Activated naive CD4-positive, alpha-beta T cell treated with anti-CD3 and anti-CD28 coated beads, Interleukin-2, amount 10 ng/mL, durations not matched to agents 7 days and 5 days (primary cell): ENCODE measurements at regions not wholly inside any gene's neighbourhood (a gene's known extent, or its start where the extent isn't known, plus 50 kb on each side); places are given as distances from the start of the nearest gene placed in this dataset.

Experiments used
- CTCF ChIA-PET: fragments of 350-600 bp; sonication (Branson Sonifier 250); formaldehyde crosslinking; loops from one replicate; lab custom pipeline; 2021; ENCODE audit warnings: antibody characterized with exemption; lab: Charles Lee
- DNase-seq: peaks from one replicate; pipeline ENCODE4 v3.0.0-alpha.2; 2020
- H3K27ac Mint-ChIP-seq: one replicate; pipeline ENCODE4 v1.8.0; 2021; ENCODE audit warnings: mild to moderate bottlenecking, moderate library complexity, mixed read lengths
- H3K27me3 Mint-ChIP-seq: one replicate; pipeline ENCODE4 v1.8.0; 2021; ENCODE audit warnings: mild to moderate bottlenecking, mixed read lengths
- H3K36me3 Mint-ChIP-seq: one replicate; pipeline ENCODE4 v1.8.0; 2021; ENCODE audit warnings: mixed read lengths
- H3K4me1 Mint-ChIP-seq: one replicate; pipeline ENCODE4 v1.8.0; 2021; ENCODE audit warnings: mixed read lengths
- H3K4me3 Mint-ChIP-seq: one replicate; pipeline ENCODE4 v1.8.0; 2021; ENCODE audit warnings: mild to moderate bottlenecking, moderate library complexity, mixed read lengths
- H3K9me3 Mint-ChIP-seq: one replicate; pipeline ENCODE4 v1.8.0; 2021; ENCODE audit warnings: mixed read lengths

DNA sequence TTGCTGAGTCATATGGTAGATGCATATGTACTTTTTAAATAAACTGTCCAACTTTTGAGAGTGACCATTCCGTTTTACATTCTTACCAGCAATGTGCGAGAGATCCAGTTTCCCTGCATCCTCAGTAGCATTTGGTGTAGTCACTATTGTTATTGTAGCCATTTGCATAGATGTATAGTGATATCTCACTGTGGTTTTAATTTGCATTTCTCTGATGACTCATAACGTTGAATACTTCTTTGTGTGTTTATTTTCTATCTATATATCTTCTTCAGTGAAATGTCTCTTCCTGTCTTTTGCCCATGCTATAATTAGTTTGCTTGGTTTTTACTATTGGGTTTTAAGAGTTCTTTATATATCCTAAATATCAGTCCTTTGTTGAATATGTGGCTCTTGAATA, 255.7 kb upstream of the GRM7 start:
- H3K27ac Mint-ChIP-seq: no peak overlapping the region
- H3K9me3 Mint-ChIP-seq: peaks cover 13% of the 10 kb centered on the region
- CTCF ChIA-PET: no interaction called here
- no peaks in the 10 kb centered on the region for H3K4me1 Mint-ChIP-seq
- H3K4me3 Mint-ChIP-seq: no peak overlapping the region
- no peaks in the 10 kb centered on the region for H3K36me3 Mint-ChIP-seq
- DNase-seq: no peak
- no peaks in the 10 kb centered on the region for H3K27me3 Mint-ChIP-seq

DNA sequence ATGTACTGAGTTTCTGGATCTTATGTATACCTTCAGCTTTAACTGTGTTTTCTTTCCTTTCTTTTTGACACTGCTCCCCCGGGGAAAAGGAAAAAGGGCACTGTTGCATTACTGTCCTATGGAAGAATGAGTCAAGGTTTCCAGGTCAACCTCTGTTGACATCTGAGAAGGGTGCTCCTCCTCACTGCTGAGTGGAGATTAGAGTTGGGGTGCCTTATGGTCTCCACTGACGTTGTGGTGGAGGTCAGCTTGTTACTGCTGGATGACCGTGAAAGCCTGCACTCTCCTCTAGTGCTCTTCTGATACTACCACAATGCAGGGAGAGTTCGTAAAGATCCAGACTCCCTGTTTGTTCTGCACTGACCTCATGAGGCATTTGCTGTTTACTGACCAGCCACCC, 252.1 kb upstream of the GRM7 start:
- H3K9me3 Mint-ChIP-seq: peaks cover 5% of the 10 kb centered on the region
- no peak overlapping the region for H3K4me3 Mint-ChIP-seq
- no peaks in the 10 kb centered on the region for H3K4me1 Mint-ChIP-seq
- no peaks in the 10 kb centered on the region for H3K27me3 Mint-ChIP-seq
- no peaks in the 10 kb centered on the region for H3K36me3 Mint-ChIP-seq
- CTCF ChIA-PET: no interaction called here
- no peak overlapping the region for H3K27ac Mint-ChIP-seq
- no peak for DNase-seq

DNA sequence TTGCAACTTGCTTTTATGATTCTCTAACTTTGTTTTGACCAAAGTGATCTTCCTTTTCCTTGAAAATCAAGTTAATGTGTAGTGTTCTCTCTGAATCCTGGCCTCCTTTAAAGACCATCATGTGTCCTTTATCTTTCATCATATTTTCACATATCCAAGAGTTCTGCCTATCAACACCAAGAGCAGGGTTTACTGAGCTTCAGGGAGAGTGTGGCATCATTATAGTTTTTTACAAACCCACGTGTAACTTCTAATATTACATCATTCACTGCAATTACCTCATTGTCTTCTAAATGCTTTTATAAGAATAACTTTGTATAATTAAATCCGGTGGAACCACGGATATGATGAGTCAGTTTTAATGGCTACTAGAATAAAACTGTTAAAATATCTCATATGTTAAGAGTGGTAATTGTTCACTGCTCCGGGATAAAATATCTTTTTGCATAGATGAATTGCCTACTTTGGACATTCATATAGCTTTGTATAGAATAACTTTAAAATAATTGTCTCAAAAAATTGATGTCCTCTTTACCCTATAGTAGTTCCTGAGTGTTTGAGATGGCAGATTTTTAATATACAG, 248.8 kb upstream of the GRM7 start:
- Mint-ChIP-seq H3K4me1 (no peaks in the 10 kb centered on the region), H3K9me3 (peaks cover 5% of the 10 kb centered on the region), H3K27ac (no peak overlapping the region), H3K27me3 (no peaks in the 10 kb centered on the region), H3K4me3 (no peak overlapping the region), H3K36me3 (no peaks in the 10 kb centered on the region)
- DNase-seq: no peak
- CTCF ChIA-PET: no interaction called here

DNA sequence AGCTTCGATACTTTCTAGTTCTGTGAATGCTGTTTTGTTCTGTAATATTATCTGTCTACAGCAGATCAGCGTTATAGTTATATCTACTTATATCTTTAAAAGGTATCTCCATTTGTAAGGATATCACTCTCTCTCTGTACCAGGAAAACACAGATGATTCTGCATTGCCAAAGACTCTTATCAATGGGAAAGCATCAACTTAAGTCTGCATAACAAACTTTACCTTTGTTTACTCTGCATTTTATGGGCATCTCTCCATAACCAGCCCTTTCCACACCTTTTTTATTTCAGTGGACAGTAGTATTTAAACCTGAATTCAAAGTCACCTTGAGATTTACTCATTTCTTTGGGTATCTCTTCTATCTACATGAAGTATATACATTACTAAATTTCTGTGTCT, 238.7 kb upstream of the GRM7 start:
- H3K4me1 Mint-ChIP-seq: no peaks in the 10 kb centered on the region
- no peaks in the 10 kb centered on the region for H3K36me3 Mint-ChIP-seq
- H3K4me3 Mint-ChIP-seq: no peak overlapping the region
- H3K9me3 Mint-ChIP-seq: no peaks in the 10 kb centered on the region
- H3K27ac Mint-ChIP-seq: no peak overlapping the region
- CTCF ChIA-PET: no interaction called here
- no peaks in the 10 kb centered on the region for H3K27me3 Mint-ChIP-seq
- DNase-seq: no peak

DNA sequence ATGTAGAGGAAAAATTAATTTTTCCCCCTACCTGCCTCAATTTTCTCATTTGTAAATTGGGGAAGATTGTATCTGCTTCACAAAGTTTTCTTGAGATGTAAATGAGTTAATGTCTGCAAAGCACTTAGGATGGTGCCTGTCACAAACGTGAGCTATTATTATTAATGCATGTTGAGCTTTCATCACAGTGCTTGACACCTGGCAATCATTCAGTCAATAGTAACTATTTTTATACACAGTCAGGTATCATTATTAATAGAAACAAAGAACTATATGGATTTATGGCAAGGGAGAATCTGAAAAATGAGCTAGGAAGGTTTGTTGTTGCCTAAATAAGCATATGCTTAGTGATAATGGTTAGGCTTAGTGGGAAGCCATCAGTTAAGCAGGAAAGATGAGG, 238.2 kb upstream of the GRM7 start:
- H3K27ac Mint-ChIP-seq: no peak overlapping the region
- no peaks in the 10 kb centered on the region for H3K4me1 Mint-ChIP-seq
- no peak for DNase-seq
- H3K9me3 Mint-ChIP-seq: no peaks in the 10 kb centered on the region
- CTCF ChIA-PET: no interaction called here
- no peaks in the 10 kb centered on the region for H3K36me3 Mint-ChIP-seq
- no peak overlapping the region for H3K4me3 Mint-ChIP-seq
- H3K27me3 Mint-ChIP-seq: no peaks in the 10 kb centered on the region

DNA sequence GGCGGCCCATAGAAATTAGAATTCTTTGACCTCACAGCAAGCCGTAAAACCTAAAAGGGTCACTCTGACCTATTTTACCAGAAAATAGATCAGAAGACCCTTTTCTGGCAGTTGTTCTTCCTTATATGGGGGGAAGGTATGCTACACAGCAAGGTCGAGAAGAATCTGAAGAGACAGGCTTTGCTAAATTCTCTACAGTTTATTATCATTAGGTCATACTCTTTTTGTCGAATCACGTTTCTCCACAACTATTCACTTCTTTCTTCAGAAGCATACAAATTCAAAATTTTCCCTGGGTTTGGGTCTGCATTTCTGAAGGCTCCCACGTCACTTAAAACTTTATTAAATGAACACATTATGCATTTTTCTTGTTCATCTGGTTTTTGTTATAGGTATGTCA, 229.5 kb upstream of the GRM7 start:
- no peak for DNase-seq
- no peaks in the 10 kb centered on the region for H3K36me3 Mint-ChIP-seq
- no peak overlapping the region for H3K27ac Mint-ChIP-seq
- H3K27me3 Mint-ChIP-seq: no peaks in the 10 kb centered on the region
- CTCF ChIA-PET: no interaction called here
- H3K9me3 Mint-ChIP-seq: no peaks in the 10 kb centered on the region
- H3K4me1 Mint-ChIP-seq: no peaks in the 10 kb centered on the region
- no peak overlapping the region for H3K4me3 Mint-ChIP-seq

DNA sequence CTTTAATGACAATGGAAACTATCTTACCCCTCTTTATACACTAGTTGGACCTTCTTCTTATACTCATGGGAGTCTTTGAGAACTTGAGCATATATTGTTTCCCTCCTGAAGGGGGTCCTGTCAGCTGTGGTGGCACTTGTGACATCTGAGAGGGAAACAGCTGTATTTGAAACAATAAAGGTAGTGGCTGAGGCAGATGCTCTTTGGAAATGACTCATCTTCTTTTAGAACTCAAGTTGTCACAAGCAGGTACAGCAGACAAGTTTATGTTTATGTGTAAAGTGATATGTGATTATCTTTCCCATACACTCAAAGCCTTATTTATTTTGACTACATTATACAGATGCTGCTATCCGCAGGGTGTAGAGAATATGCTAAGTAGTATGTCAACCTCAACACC, 220.0 kb upstream of the GRM7 start:
- Mint-ChIP-seq H3K9me3 (peaks cover 18% of the 10 kb centered on the region), H3K4me1 (no peaks in the 10 kb centered on the region), H3K4me3 (no peak overlapping the region), H3K27ac (no peak overlapping the region), H3K36me3 (no peaks in the 10 kb centered on the region), H3K27me3 (no peaks in the 10 kb centered on the region)
- CTCF ChIA-PET: no interaction called here
- DNase-seq: no peak

DNA sequence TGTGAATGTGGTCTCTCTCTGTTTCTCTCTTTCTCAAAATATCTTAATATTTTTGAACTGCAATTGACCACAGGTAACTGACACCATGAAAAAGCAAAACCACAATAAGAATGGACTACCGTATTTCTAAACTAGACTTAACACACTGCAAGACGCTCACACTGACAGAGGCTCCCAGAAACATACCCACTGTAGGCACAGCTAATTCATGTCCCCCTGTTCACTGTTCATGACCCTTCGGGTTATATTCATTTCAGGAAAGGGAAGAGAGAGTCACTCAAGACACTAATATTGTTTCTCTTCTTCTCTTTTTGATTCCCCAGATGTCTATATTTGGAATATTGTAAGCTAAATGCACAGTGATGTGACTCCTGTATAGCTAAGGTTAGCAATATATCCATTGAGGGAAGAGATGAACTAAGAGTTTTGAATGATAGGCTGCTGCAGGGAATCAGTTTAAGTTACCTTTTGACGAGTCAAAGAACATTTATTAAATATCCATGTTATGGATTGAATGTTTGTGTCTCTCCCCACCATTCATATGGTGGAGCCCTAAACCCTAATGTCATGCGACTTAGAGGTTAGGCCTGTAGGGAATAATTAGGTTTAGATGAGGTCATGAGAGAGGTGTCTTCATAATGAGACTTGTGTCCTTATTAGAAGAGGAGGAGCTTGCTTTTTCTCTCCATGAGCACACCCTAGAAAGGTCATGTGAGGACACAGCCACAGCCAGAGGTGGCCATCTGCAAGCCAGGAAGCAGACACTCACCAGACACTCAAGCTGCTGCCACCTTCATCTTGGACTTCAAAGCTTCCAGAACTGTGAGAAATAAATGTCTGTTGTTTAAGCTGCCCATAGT, 216.6 kb upstream of the GRM7 start:
- CTCF ChIA-PET: no interaction called here
- Mint-ChIP-seq H3K27ac (no peak overlapping the region), H3K27me3 (no peaks in the 10 kb centered on the region), H3K36me3 (no peaks in the 10 kb centered on the region), H3K4me1 (no peaks in the 10 kb centered on the region), H3K9me3 (peaks cover 12% of the 10 kb centered on the region), H3K4me3 (no peak overlapping the region)
- no peak for DNase-seq

DNA sequence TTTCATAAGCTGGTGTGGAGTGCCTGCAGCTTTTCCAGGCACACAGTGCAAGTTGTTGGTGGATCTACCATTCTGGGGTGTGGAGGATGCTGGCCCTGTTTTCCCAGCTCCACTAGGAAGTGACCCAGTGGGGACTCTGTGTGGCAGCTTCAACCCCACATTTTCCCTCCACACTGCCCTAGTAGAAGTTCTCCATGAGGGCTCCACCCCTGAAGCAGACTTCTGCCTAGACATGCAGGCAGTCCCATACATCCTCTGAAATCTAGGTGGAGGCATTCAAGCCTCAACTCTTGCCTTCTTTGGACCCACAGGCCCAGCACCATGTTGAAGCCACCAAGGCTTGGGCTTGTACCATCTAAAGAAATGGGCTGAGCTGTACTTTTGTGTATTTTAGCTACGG, 206.2 kb upstream of the GRM7 start:
- peaks cover 22% of the 10 kb centered on the region for H3K9me3 Mint-ChIP-seq
- no peaks in the 10 kb centered on the region for H3K4me1 Mint-ChIP-seq
- H3K4me3 Mint-ChIP-seq: no peak overlapping the region
- H3K27me3 Mint-ChIP-seq: no peaks in the 10 kb centered on the region
- no peak overlapping the region for H3K27ac Mint-ChIP-seq
- CTCF ChIA-PET: no interaction called here
- DNase-seq: no peak
- H3K36me3 Mint-ChIP-seq: no peaks in the 10 kb centered on the region

DNA sequence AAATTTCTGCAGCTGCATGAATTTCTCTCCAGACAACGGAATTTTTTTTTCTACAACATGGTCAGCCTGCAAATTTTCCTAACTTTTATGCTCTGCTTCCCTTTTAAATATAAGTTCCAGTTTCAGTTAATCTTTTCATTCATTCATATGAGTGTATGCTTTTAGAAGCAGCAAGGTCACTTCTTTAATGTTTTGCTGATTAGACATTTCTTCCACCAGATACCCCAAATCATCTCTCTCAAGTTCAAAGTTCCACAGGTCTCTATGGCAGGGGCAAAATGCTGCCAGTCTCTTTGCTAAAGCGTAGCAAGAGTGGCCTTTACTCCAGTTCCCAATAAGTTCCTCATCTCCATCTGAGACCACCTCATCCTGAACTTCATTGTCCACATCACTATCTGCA, 205.6 kb upstream of the GRM7 start:
- H3K27ac Mint-ChIP-seq: no peak overlapping the region
- H3K27me3 Mint-ChIP-seq: no peaks in the 10 kb centered on the region
- H3K4me3 Mint-ChIP-seq: no peak overlapping the region
- CTCF ChIA-PET: no interaction called here
- H3K36me3 Mint-ChIP-seq: no peaks in the 10 kb centered on the region
- H3K9me3 Mint-ChIP-seq: peaks cover 19% of the 10 kb centered on the region
- DNase-seq: no peak
- no peaks in the 10 kb centered on the region for H3K4me1 Mint-ChIP-seq

DNA sequence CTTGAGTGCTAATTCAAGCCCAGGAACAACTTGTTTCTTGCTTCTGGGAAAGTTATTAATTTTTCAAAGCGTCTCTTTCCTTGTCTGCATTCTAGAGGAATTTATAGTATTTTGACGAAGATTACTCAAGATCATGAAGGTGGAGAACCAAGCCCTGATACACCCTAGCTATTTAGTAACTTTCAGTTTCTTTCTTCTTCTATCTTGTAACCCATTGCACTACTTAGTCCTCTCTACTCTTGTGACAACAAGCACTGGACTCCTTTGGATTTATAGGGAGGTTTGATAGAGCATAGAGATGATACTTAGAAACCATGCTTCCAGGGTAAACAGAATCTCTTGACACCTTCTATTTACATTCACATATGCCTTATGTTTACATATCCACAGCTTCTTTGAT, 203.3 kb upstream of the GRM7 start:
- no peaks in the 10 kb centered on the region for H3K4me1 Mint-ChIP-seq
- H3K36me3 Mint-ChIP-seq: no peaks in the 10 kb centered on the region
- CTCF ChIA-PET: no interaction called here
- no peak overlapping the region for H3K27ac Mint-ChIP-seq
- no peak for DNase-seq
- peaks cover 27% of the 10 kb centered on the region for H3K9me3 Mint-ChIP-seq
- H3K4me3 Mint-ChIP-seq: no peak overlapping the region
- H3K27me3 Mint-ChIP-seq: no peaks in the 10 kb centered on the region

DNA sequence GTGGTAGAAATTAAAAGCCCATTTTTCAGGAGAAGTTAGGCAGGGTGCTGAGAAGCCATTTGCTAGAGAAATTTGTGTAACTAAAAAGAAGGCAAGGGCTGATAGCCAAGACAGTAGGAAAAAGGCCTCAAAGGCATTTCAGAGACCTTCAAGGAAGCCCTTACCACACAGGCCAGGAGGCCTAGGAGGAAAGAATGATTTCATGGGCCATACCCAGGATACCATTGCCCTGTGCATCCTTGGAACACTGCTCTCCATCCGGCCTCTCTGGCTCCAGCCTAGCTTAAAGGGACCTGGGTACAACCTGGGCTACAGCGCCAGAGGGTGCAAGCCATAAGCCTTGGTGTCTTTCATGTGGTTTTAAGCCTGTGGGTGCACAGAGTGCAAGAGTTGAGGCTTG, 193.6 kb upstream of the GRM7 start:
- CTCF ChIA-PET: no interaction called here
- Mint-ChIP-seq H3K4me3 (no peak overlapping the region), H3K27me3 (no peaks in the 10 kb centered on the region), H3K4me1 (no peaks in the 10 kb centered on the region), H3K27ac (no peak overlapping the region), H3K9me3 (peaks cover 29% of the 10 kb centered on the region), H3K36me3 (no peaks in the 10 kb centered on the region)
- no peak for DNase-seq

DNA sequence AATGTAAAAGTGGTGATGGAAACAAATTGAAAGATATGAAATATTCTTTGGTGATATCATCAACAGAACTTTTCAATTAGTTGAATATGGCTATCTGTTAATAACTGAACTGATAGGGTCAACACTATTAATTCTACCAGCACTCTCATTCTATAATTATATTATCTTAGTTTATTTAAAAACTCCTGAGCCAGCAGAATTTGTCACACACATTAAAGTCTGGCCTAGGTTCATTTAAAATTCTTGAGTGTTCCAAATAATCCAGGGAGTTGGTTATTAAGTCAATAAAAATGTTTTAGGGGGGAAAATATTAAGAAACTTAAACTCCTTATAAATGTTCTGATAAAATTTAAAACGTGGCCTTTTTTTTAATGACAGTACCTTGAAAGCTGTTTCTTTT, 189.6 kb upstream of the GRM7 start:
- H3K9me3 Mint-ChIP-seq: peaks cover 30% of the 10 kb centered on the region
- CTCF ChIA-PET: no interaction called here
- DNase-seq: no peak
- H3K36me3 Mint-ChIP-seq: no peaks in the 10 kb centered on the region
- no peak overlapping the region for H3K27ac Mint-ChIP-seq
- H3K27me3 Mint-ChIP-seq: no peaks in the 10 kb centered on the region
- H3K4me3 Mint-ChIP-seq: no peak overlapping the region
- no peaks in the 10 kb centered on the region for H3K4me1 Mint-ChIP-seq

DNA sequence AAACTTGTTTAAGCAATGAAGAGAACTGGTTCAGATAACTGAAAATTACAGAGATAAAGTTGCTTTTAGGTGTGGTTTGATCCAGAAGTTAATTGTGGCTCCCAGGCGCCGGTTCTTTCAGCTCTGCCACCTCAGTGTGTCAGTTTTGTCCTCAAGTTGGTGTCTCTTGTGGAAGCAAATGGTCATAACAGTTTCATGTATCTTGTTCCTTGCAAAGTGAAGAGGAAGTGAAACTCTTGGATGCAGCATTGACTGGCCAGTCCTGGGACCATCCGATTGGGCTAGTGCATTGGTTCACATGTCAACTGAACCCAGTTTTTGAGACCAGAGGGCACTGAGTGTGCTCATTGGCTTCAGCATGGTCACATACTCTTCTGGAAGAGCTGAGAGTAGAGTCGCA, 181.4 kb upstream of the GRM7 start:
- CTCF ChIA-PET: no interaction called here
- DNase-seq: no peak
- no peak overlapping the region for H3K4me3 Mint-ChIP-seq
- peaks cover 23% of the 10 kb centered on the region for H3K9me3 Mint-ChIP-seq
- H3K4me1 Mint-ChIP-seq: no peaks in the 10 kb centered on the region
- H3K36me3 Mint-ChIP-seq: no peaks in the 10 kb centered on the region
- no peaks in the 10 kb centered on the region for H3K27me3 Mint-ChIP-seq
- no peak overlapping the region for H3K27ac Mint-ChIP-seq

DNA sequence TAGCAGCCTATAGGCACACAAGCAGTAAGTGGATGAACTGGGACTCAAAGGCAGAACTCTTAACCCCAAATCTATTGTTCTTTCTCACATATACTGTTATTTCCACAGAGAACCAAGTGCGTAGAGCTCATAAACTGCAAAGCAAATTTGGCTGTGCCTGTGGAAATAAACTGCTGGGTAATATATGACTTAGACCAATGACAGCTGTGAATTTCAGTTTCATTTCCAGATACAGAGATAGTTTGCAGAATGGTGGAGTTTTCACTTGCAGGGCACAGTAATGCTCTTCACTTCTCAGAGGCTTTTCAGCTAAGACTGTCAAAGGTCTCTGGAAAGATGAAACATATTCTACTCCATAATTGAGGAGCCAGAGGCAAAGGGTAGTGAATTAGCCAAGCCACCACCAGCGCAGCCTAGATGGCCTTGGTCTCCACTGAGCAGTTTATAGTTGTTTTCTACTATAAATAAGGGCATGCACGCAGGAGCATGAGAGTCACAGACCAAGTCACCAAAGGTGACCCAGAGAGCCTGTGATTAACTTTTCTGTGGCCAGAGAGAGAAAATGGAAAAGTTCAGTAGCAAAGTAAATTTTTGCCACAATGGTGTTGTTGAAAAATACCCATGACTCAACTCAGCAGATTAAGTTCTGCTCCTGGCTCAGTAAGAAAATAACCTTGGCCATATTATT, 180.7 kb upstream of the GRM7 start:
- DNase-seq: no peak
- no peak overlapping the region for H3K27ac Mint-ChIP-seq
- peaks cover 23% of the 10 kb centered on the region for H3K9me3 Mint-ChIP-seq
- H3K4me1 Mint-ChIP-seq: no peaks in the 10 kb centered on the region
- H3K4me3 Mint-ChIP-seq: no peak overlapping the region
- no peaks in the 10 kb centered on the region for H3K27me3 Mint-ChIP-seq
- H3K36me3 Mint-ChIP-seq: no peaks in the 10 kb centered on the region
- CTCF ChIA-PET: no interaction called here
